ENCODE measurements at regions not wholly inside any gene's neighbourhood (a gene's known extent, or its start where the extent isn't known, plus 50 kb on each side); places are given as distances from the start of the nearest gene placed in this dataset.
"Not testable (repeated sequence)": the region's sequence is repeated elsewhere in the genome, so short reads cannot be mapped to it uniquely, and the experiment has no call there.

DNA sequence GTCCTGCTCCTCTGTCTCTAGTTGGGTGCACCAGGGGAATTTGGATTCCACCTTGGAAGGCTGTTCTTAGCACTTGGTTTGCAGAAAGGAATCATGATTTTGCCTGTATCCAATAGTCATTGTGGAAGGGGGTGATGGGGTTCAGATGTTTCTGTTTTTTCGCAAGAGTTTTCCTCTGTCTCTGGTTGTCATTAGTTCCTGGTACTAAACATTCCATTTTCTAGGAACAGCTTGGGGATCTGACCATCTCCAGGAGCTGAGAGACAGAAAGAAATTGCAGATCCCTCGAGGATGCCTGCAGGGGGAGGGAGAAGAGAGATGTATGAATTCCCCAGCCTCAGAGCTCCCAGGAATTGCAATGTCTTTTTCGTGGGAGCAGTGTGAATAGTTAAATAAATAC, 70.9 kb downstream of the CYTL1 start:
- H3K4me2 ChIP-seq (ENCODE audit: low read length), result no peak overlapping the region
- Mint-ChIP-seq H3K27me3 (ENCODE audit: low read depth, unreplicated experiment) (peaks cover 23% of the 10 kb centered on the region), H3K36me3 (ENCODE audit: low read depth, unreplicated experiment) (no peaks in the 10 kb centered on the region), H3K4me3 (ENCODE audit: unreplicated experiment) (no peak overlapping the region), H3K27ac (ENCODE audit: unreplicated experiment) (no peak overlapping the region), H3K4me1 (ENCODE audit: low read depth, unreplicated experiment) (no peaks in the 10 kb centered on the region), H3K9me3 (ENCODE audit: unreplicated experiment) (peaks cover 8% of the 10 kb centered on the region)
- no peak overlapping the region for H3K9ac ChIP-seq (ENCODE audit: low read length)
- H3K9me3 ChIP-seq (ENCODE audit: insufficient read depth, low read depth, low read length), result no peaks in the 10 kb centered on the region
- H3K36me3 ChIP-seq (ENCODE audit: insufficient read depth, low read length), result no peaks in the 10 kb centered on the region
- DNase-seq (ENCODE audit: low read depth), result no peak
- FAIRE-seq, result no peak
- H3K27me3 ChIP-seq (ENCODE audit: insufficient read depth, low read length), result peaks cover 11% of the 10 kb centered on the region
- H2AFZ ChIP-seq (ENCODE audit: low read depth, low read length), result no peak overlapping the region
- TF ChIP-seq, protein P1, sequence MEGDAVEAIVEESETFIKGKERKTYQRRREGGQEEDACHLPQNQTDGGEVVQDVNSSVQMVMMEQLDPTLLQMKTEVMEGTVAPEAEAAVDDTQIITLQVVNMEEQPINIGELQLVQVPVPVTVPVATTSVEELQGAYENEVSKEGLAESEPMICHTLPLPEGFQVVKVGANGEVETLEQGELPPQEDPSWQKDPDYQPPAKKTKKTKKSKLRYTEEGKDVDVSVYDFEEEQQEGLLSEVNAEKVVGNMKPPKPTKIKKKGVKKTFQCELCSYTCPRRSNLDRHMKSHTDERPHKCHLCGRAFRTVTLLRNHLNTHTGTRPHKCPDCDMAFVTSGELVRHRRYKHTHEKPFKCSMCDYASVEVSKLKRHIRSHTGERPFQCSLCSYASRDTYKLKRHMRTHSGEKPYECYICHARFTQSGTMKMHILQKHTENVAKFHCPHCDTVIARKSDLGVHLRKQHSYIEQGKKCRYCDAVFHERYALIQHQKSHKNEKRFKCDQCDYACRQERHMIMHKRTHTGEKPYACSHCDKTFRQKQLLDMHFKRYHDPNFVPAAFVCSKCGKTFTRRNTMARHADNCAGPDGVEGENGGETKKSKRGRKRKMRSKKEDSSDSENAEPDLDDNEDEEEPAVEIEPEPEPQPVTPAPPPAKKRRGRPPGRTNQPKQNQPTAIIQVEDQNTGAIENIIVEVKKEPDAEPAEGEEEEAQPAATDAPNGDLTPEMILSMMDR (IDR thresholded peaks at IDR 0.05; ENCODE audit: insufficient read depth, low read depth, low read length), result no peak
- no peak for TF ChIP-seq EZH2 (IDR thresholded peaks at IDR 0.05; ENCODE audit: insufficient read depth, low read length)
- H4K20me1 ChIP-seq (ENCODE audit: insufficient read depth, low read length), result no peaks in the 10 kb centered on the region
- H3K27ac ChIP-seq (ENCODE audit: low read depth, low read length), result no peak overlapping the region
- no peaks in the 10 kb centered on the region for H3K79me2 ChIP-seq (ENCODE audit: insufficient read depth, low read length)
- H3K4me3 ChIP-seq (ENCODE audit: insufficient read depth, low read depth, low read length), result no peak overlapping the region
- H3K4me1 ChIP-seq (ENCODE audit: insufficient read depth, low read length), result peaks cover 4% of the 10 kb centered on the region

DNA sequence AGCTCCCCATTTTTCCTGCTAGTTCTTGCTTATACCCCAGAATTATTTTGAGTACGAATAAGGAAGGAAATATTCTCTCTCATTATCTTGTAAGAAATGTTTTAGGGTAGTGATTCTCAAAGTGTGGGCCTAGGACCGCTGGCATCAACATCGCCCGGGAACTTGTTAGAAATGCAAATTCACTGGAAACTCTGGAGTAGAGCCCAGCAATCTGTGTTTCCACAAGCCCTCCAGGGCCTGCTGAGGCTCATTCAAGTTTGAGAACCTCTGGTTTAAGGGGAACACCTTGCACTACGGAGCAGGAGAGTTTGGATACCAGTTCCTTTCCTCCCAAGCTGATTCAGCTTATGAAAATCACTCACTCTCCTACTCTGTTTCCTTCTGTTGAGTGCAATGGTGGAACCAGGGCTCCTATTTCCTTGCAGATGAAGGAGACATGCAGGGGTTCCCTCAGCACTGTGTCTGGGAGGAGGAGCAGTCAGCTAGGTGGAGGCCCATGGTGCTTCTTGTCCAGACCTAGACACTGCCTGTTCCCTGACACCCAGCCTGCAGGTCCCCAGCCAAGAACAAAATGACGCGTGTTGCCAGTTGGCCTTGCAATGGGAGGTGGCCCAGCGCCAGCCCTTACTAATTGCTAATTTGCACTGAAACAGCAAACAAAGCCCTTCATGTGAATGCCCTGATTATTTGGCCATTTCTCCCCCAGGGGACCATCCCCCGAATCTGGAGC, 68.5 kb downstream of the CYTL1 start:
- Histone ChIP-seq H3K4me1 (ENCODE audit: insufficient read depth, low read length) (no peaks in the 10 kb centered on the region), H3K27ac (ENCODE audit: low read depth, low read length) (no peak overlapping the region), H3K27me3 (ENCODE audit: insufficient read depth, low read length) (peaks cover 9% of the 10 kb centered on the region), H3K36me3 (ENCODE audit: insufficient read depth, low read length) (no peaks in the 10 kb centered on the region), H3K4me3 (ENCODE audit: insufficient read depth, low read depth, low read length) (no peak overlapping the region), H4K20me1 (ENCODE audit: insufficient read depth, low read length) (no peaks in the 10 kb centered on the region), H3K79me2 (ENCODE audit: insufficient read depth, low read length) (no peaks in the 10 kb centered on the region), H3K9ac (ENCODE audit: low read length) (no peak overlapping the region), H2AFZ (ENCODE audit: low read depth, low read length) (no peak overlapping the region), H3K4me2 (ENCODE audit: low read length) (no peak overlapping the region), H3K9me3 (ENCODE audit: insufficient read depth, low read depth, low read length) (no peaks in the 10 kb centered on the region)
- no peak for TF ChIP-seq EZH2 (IDR thresholded peaks at IDR 0.05; ENCODE audit: insufficient read depth, low read length)
- TF ChIP-seq, protein P1 (IDR thresholded peaks at IDR 0.05; ENCODE audit: insufficient read depth, low read depth, low read length), result no peak
- no peaks in the 10 kb centered on the region for H3K4me1 Mint-ChIP-seq (ENCODE audit: low read depth, unreplicated experiment)
- no peaks in the 10 kb centered on the region for H3K36me3 Mint-ChIP-seq (ENCODE audit: low read depth, unreplicated experiment)
- DNase-seq (ENCODE audit: low read depth) (no peak), FAIRE-seq (no peak)
- H3K9me3 Mint-ChIP-seq (ENCODE audit: unreplicated experiment), result peaks cover 2% of the 10 kb centered on the region
- peaks cover 14% of the 10 kb centered on the region for H3K27me3 Mint-ChIP-seq (ENCODE audit: low read depth, unreplicated experiment)
- no peak overlapping the region for H3K27ac Mint-ChIP-seq (ENCODE audit: unreplicated experiment)
- H3K4me3 Mint-ChIP-seq (ENCODE audit: unreplicated experiment), result no peak overlapping the region

DNA sequence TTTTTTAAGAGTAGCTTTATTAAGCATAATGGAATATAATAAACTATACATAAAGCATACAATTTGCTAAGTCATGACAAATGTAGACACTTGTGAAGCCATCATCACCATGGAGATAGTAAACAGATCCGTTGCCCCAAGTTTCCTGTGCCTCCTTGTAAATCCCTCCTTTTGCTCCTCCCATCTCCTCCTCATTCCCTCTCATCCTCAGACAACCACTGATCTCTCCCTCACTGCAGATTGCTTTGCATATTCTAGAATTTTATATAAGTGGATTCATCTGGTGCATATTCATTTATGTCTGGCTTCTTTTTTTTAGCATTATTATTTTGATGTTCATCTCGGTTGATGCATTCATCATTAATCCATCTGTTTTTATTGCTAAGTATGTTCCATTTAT, 67.0 kb downstream of the CYTL1 start:
- H4K20me1 ChIP-seq (ENCODE audit: insufficient read depth, low read length), result no peaks in the 10 kb centered on the region
- peaks cover 9% of the 10 kb centered on the region for H3K27me3 ChIP-seq (ENCODE audit: insufficient read depth, low read length)
- H3K9ac ChIP-seq (ENCODE audit: low read length), result no peak overlapping the region
- Mint-ChIP-seq H3K27me3 (ENCODE audit: low read depth, unreplicated experiment) (peaks cover 15% of the 10 kb centered on the region), H3K27ac (ENCODE audit: unreplicated experiment) (no peak overlapping the region), H3K36me3 (ENCODE audit: low read depth, unreplicated experiment) (no peaks in the 10 kb centered on the region), H3K9me3 (ENCODE audit: unreplicated experiment) (no peaks in the 10 kb centered on the region), H3K4me1 (ENCODE audit: low read depth, unreplicated experiment) (no peaks in the 10 kb centered on the region), H3K4me3 (ENCODE audit: unreplicated experiment) (no peak overlapping the region)
- no peaks in the 10 kb centered on the region for H3K4me1 ChIP-seq (ENCODE audit: insufficient read depth, low read length)
- FAIRE-seq, result no peak
- no peaks in the 10 kb centered on the region for H3K36me3 ChIP-seq (ENCODE audit: insufficient read depth, low read length)
- no peaks in the 10 kb centered on the region for H3K9me3 ChIP-seq (ENCODE audit: insufficient read depth, low read depth, low read length)
- H3K4me3 ChIP-seq (ENCODE audit: insufficient read depth, low read depth, low read length), result no peak overlapping the region
- no peak overlapping the region for H2AFZ ChIP-seq (ENCODE audit: low read depth, low read length)
- TF ChIP-seq, protein P1 (IDR thresholded peaks at IDR 0.05; ENCODE audit: insufficient read depth, low read depth, low read length), result no peak
- TF ChIP-seq EZH2 (IDR thresholded peaks at IDR 0.05; ENCODE audit: insufficient read depth, low read length), result no peak
- DNase-seq (ENCODE audit: low read depth), result no peak
- H3K27ac ChIP-seq (ENCODE audit: low read depth, low read length), result no peak overlapping the region
- H3K79me2 ChIP-seq (ENCODE audit: insufficient read depth, low read length), result no peaks in the 10 kb centered on the region
- no peak overlapping the region for H3K4me2 ChIP-seq (ENCODE audit: low read length)

DNA sequence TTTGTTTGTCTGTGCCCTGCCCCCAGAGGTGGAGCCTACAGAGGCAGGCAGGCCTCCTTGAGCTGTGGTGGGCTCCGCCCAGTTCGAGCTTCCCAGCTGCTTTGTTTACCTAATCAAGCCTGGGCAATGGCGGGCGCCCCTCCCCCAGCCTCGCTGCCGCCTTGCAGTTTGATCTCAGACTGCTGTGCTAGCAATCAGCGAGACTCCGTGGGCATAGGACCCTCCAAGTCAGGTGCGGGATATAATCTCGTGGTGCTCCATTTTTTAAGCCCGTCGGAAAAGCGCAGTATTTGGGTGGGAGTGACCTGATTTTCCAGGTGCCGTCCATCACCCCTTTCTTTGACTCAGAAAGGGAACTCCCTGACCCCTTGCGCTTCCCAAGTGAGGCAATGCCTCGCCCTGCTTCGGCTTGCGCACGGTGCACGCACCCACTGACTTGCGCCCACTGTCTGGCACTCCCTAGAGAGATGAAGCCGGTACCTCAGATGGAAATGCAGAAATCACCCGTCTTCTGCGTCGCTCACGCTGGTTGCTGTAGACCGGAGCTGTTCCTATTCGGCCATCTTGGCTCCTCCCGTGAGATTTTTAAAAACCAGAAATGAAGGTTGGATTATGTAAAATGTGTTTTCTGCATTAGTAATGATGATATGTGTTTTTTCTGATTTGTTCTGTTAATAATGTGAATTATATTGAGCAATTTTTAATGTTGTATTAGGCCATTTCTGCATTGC, 59.7 kb downstream of the CYTL1 start:
- H2AFZ ChIP-seq (ENCODE audit: low read depth, low read length); DNase-seq (ENCODE audit: low read depth); H3K36me3 ChIP-seq (ENCODE audit: insufficient read depth, low read length); H3K4me1 ChIP-seq (ENCODE audit: insufficient read depth, low read length); H3K4me3 ChIP-seq (ENCODE audit: insufficient read depth, low read depth, low read length); H3K27ac ChIP-seq (ENCODE audit: low read depth, low read length); H3K27ac Mint-ChIP-seq (ENCODE audit: unreplicated experiment); H3K4me2 ChIP-seq (ENCODE audit: low read length); H3K4me3 Mint-ChIP-seq (ENCODE audit: unreplicated experiment); H3K9ac ChIP-seq (ENCODE audit: low read length); H3K79me2 ChIP-seq (ENCODE audit: insufficient read depth, low read length); H3K27me3 ChIP-seq (ENCODE audit: insufficient read depth, low read length); H3K27me3 Mint-ChIP-seq (ENCODE audit: low read depth, unreplicated experiment); H3K4me1 Mint-ChIP-seq (ENCODE audit: low read depth, unreplicated experiment); H4K20me1 ChIP-seq (ENCODE audit: insufficient read depth, low read length); H3K9me3 ChIP-seq (ENCODE audit: insufficient read depth, low read depth, low read length); FAIRE-seq; H3K36me3 Mint-ChIP-seq (ENCODE audit: low read depth, unreplicated experiment): not testable (repeated sequence)
- H3K9me3 Mint-ChIP-seq (ENCODE audit: unreplicated experiment), result peaks cover 11% of the 10 kb centered on the region
